Ascending aorta (tissue), 2 donors: ENCODE measurements at regions not wholly inside any gene's neighbourhood (a gene's known extent, or its start where the extent isn't known, plus 50 kb on each side); places are given as distances from the start of the nearest gene placed in this dataset.

ENCODE experiments used
- DNase-seq, 2 donors: peaks; one replicate each; pipeline ENCODE4 v3.0.0-alpha.2; 2019; ENCODE audit warnings: low spot score in 2 of 2
- H3K27ac ChIP-seq, 2 donors: fragments of 200-600 bp; sonication (generic); one replicate each; pipeline ENCODE4 v1.5.1; 2016 to 2017; ENCODE audit warnings: mild to moderate bottlenecking in 1 of 2
- H3K27me3 ChIP-seq: fragments of 200-600 bp; sonication (generic); one replicate; pipeline ENCODE4 v1.5.1; 2017
- H3K36me3 ChIP-seq, 2 donors: fragments of 200-600 bp; sonication (generic); one replicate each; pipeline ENCODE4 v1.5.1; 2016
- H3K4me1 ChIP-seq, 2 donors: fragments of 200-600 bp; sonication (generic); one replicate each; pipeline ENCODE4 v1.5.1; 2016 to 2017; ENCODE audit warnings: mild to moderate bottlenecking in 1 of 2
- H3K4me3 ChIP-seq, 2 donors: fragments of 200-600 bp; sonication (generic); one replicate each; pipeline ENCODE4 v1.5.1; 2016 to 2017; ENCODE audit warnings: mild to moderate bottlenecking in 1 of 2
- H3K9me3 ChIP-seq, 2 donors: fragments of 200-600 bp; sonication (generic); one replicate each; pipeline ENCODE4 v1.5.1; 2016
- intact Hi-C: fragments of 100-400 bp; cut with DNase I; formaldehyde crosslinking; loops from one replicate; pipeline ENCODE4 v1.15.1; 2023
- TF ChIP-seq, protein P1 (sequence below), 3 experiments: fragments of 200-600 bp in 2 of 3; fragments of 450-650 bp in 1 of 3; sonication (generic) in 2 of 3; IDR thresholded peaks; one replicate each; pipeline ENCODE4 v1.5.1; 2016 to 2019; ENCODE audit warnings: antibody characterized with exemption in 3 of 3, mild to moderate bottlenecking in 1 of 3, moderate library complexity in 1 of 3

DNA sequence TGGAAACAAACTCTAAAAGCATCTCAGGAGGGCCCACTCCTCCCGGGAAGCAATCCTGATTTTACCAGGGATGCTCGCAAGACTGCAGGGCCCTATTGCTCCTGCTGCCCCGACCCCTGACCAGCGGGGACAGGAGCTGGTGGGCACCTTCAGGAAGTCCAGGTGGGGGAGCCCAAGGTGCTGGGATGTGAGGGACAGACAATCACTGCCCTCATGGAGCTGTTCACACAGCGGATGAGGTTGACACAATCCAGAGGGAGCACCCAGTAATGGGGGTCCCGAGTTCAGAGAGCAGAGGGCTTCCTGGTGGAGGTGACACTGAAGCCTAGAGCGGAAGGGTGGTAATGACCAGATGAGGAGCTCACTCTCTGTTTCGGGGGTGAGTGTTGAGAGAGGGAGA, 126.2 kb downstream of the FOXL1 start:
- H3K4me1 ChIP-seq = no peaks in the 10 kb centered on the region
- no peak overlapping the region for H3K4me3 ChIP-seq
- peak in 1 of 2 donors; percentile 47 for DNase-seq
- H3K27me3 ChIP-seq = no peaks in the 10 kb centered on the region
- no peaks in the 10 kb centered on the region for H3K36me3 ChIP-seq
- no peaks in the 10 kb centered on the region for H3K9me3 ChIP-seq
- TF ChIP-seq, protein P1, sequence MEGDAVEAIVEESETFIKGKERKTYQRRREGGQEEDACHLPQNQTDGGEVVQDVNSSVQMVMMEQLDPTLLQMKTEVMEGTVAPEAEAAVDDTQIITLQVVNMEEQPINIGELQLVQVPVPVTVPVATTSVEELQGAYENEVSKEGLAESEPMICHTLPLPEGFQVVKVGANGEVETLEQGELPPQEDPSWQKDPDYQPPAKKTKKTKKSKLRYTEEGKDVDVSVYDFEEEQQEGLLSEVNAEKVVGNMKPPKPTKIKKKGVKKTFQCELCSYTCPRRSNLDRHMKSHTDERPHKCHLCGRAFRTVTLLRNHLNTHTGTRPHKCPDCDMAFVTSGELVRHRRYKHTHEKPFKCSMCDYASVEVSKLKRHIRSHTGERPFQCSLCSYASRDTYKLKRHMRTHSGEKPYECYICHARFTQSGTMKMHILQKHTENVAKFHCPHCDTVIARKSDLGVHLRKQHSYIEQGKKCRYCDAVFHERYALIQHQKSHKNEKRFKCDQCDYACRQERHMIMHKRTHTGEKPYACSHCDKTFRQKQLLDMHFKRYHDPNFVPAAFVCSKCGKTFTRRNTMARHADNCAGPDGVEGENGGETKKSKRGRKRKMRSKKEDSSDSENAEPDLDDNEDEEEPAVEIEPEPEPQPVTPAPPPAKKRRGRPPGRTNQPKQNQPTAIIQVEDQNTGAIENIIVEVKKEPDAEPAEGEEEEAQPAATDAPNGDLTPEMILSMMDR (IDR thresholded peaks at IDR 0.05) = no peak
- intact Hi-C loops = no loop called here
- no peak overlapping the region for H3K27ac ChIP-seq

DNA sequence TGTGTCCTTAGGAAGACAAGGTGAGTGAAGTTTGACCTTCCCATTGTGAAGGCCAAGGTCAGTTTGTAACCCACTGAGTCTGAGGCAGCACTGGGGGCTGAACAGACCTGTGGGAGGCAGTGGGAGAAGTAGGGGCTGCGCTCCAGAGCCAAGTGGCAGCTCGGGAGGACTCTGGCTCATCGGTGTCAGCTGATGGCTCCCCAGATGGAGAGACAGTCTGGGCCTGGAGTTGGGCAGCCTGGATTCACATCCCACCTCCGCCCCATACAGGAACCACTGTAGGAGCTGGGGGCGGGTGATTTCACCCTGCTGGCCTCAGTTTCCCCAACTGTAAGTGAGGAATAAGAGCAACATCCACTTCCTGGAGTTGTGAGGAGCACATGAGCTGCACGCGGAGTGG, 128.4 kb downstream of the FOXL1 start:
- Histone ChIP-seq H3K27ac (no peak overlapping the region), H3K4me1 (no peaks in the 10 kb centered on the region), H3K9me3 (no peaks in the 10 kb centered on the region), H3K36me3 (no peaks in the 10 kb centered on the region), H3K27me3 (no peaks in the 10 kb centered on the region), H3K4me3 (no peak overlapping the region)
- intact Hi-C loops = no loop called here
- DNase-seq = no peak
- TF ChIP-seq, protein P1 (IDR thresholded peaks at IDR 0.05) = no peak

DNA sequence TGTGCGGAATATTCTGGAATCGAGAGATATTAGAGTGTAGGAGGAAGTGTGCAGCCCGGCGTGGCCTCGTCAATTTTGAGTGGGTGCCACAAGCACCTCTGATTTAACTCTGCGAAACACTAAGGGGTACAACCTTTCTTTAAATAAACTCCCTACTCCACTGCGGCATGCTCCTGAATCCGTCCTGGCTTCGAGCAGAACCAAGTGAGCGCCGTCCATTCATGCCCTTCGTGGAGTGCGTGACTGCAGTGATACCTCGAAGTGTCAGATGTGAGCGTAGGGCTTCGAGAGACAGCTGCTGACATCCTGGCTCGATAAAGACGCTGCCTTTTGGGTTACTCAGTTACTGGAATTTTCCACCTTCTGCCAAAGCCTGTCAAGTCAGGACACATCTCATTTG, 128.8 kb downstream of the FOXL1 start:
- Histone ChIP-seq H3K27me3 (no peaks in the 10 kb centered on the region), H3K9me3 (no peaks in the 10 kb centered on the region), H3K4me3 (no peak overlapping the region), H3K27ac (no peak overlapping the region), H3K4me1 (no peaks in the 10 kb centered on the region), H3K36me3 (no peaks in the 10 kb centered on the region)
- TF ChIP-seq, protein P1 (IDR thresholded peaks at IDR 0.05) = no peak
- intact Hi-C loops = no loop called here
- DNase-seq = peak in 1 of 2 donors; percentile 47

- Histone ChIP-seq H3K27ac (no peak overlapping the region), H3K27me3 (no peaks in the 10 kb centered on the region), H3K9me3 (no peaks in the 10 kb centered on the region), H3K4me3 (no peak overlapping the region), H3K36me3 (no peaks in the 10 kb centered on the region), H3K4me1 (no peaks in the 10 kb centered on the region)
- no peak for DNase-seq
- intact Hi-C loops = no loop called here
- TF ChIP-seq, protein P1 (IDR thresholded peaks at IDR 0.05) = no peak
Measured at GRCh38 chr16:86707581-86707980, 129.2 kb downstream of the FOXL1 start.

DNA sequence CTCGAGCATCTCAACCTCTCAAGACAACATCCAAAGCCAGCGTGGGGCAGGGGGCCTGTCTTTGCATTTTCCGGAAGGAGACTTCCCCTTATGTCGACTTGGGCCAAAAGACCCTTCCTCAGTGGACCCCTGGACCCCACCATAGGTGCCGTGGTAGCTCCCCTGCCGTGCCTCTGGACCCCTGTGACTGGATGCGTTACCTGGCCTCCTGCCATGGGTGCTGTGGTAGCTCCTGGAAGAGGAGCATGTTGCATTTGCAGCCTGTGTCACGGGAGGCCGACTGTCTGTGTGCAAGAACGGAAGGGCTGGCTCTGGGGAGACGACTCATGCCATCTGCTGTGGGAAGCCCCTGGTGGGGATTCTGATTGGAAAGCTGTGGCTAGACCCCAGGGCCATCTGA, 130.1 kb downstream of the FOXL1 start:
- Histone ChIP-seq H3K27me3 (no peaks in the 10 kb centered on the region), H3K36me3 (no peaks in the 10 kb centered on the region), H3K27ac (no peak overlapping the region), H3K9me3 (no peaks in the 10 kb centered on the region), H3K4me3 (no peak overlapping the region), H3K4me1 (no peaks in the 10 kb centered on the region)
- TF ChIP-seq, protein P1 (IDR thresholded peaks at IDR 0.05) = no peak
- no peak for DNase-seq
- intact Hi-C loops = no loop called here

GRCh38 chr16:86709103-86709502, 130.8 kb downstream of the FOXL1 start:
- H3K4me1 ChIP-seq = no peaks in the 10 kb centered on the region
- no peak overlapping the region for H3K27ac ChIP-seq
- no peak overlapping the region for H3K4me3 ChIP-seq
- intact Hi-C loops = no loop called here
- TF ChIP-seq, protein P1 (IDR thresholded peaks at IDR 0.05) = no peak
- DNase-seq = no peak
- no peaks in the 10 kb centered on the region for H3K27me3 ChIP-seq
- H3K36me3 ChIP-seq = no peaks in the 10 kb centered on the region
- no peaks in the 10 kb centered on the region for H3K9me3 ChIP-seq
